ENCODE measurements at regions not wholly inside any gene's neighbourhood (a gene's known extent, or its start where the extent isn't known, plus 50 kb on each side); places are given as distances from the start of the nearest gene placed in this dataset.

- H3K4me3 ChIP-seq (ENCODE audit: low read depth, low read length), result no peak overlapping the region
- no peak for TF ChIP-seq CTCF (IDR thresholded peaks at IDR 0.05; ENCODE audit: insufficient read depth, low read length, severe bottlenecking)
- peaks cover 9% of the 10 kb centered on the region for H3K27me3 ChIP-seq (ENCODE audit: control insufficient read depth, insufficient read depth, low read length)
- FAIRE-seq, result no peak
- no peak for DNase-seq (ENCODE audit: low read depth)
- no peaks in the 10 kb centered on the region for H3K36me3 ChIP-seq (ENCODE audit: control insufficient read depth, insufficient read depth, low read length)
Observed at GRCh38 chr6:37559050-37559449, 59.4 kb upstream of the CCDC167 start.

GRCh38 chr6:37558646-37559045, 59.0 kb upstream of the CCDC167 start:
- FAIRE-seq, result no peak
- no peak overlapping the region for H3K4me3 ChIP-seq (ENCODE audit: low read depth, low read length)

GRCh38 chr6:37558168-37558567, 58.5 kb upstream of the CCDC167 start:
- Histone ChIP-seq H3K36me3 (ENCODE audit: control insufficient read depth, insufficient read depth, low read length) (no peaks in the 10 kb centered on the region), H3K4me3 (ENCODE audit: low read depth, low read length) (no peak overlapping the region), H3K27me3 (ENCODE audit: control insufficient read depth, insufficient read depth, low read length) (peaks cover 6% of the 10 kb centered on the region)
- no peak for TF ChIP-seq CTCF (IDR thresholded peaks at IDR 0.05; ENCODE audit: insufficient read depth, low read length, severe bottlenecking)
- FAIRE-seq (no peak), DNase-seq (ENCODE audit: low read depth) (no peak)

More at GRCh38 chr6:37558646-37559045, 59.0 kb upstream of the CCDC167 start:
- DNase-seq (ENCODE audit: low read depth), result no peak
- H3K36me3 ChIP-seq (ENCODE audit: control insufficient read depth, insufficient read depth, low read length), result no peaks in the 10 kb centered on the region
- TF ChIP-seq CTCF (IDR thresholded peaks at IDR 0.05; ENCODE audit: insufficient read depth, low read length, severe bottlenecking), result no peak
- peaks cover 7% of the 10 kb centered on the region for H3K27me3 ChIP-seq (ENCODE audit: control insufficient read depth, insufficient read depth, low read length)

GRCh38 chr6:37557645-37558114, 58.0 kb upstream of the CCDC167 start:
- no peak for DNase-seq (ENCODE audit: low read depth)
- no peak for FAIRE-seq
- Histone ChIP-seq H3K27me3 (ENCODE audit: control insufficient read depth, insufficient read depth, low read length) (peaks cover 6% of the 10 kb centered on the region), H3K4me3 (ENCODE audit: low read depth, low read length) (no peak overlapping the region), H3K36me3 (ENCODE audit: control insufficient read depth, insufficient read depth, low read length) (no peaks in the 10 kb centered on the region)
- TF ChIP-seq CTCF (IDR thresholded peaks at IDR 0.05; ENCODE audit: insufficient read depth, low read length, severe bottlenecking), result no peak

- Histone ChIP-seq H3K4me3 (ENCODE audit: low read depth, low read length) (no peak overlapping the region), H3K27me3 (ENCODE audit: control insufficient read depth, insufficient read depth, low read length) (peaks cover 6% of the 10 kb centered on the region), H3K36me3 (ENCODE audit: control insufficient read depth, insufficient read depth, low read length) (no peaks in the 10 kb centered on the region)
- FAIRE-seq (no peak), DNase-seq (ENCODE audit: low read depth) (no peak)
- TF ChIP-seq CTCF (IDR thresholded peaks at IDR 0.05; ENCODE audit: insufficient read depth, low read length, severe bottlenecking), result no peak
Observed at GRCh38 chr6:37556881-37557644, 57.4 kb upstream of the CCDC167 start.

Data from bronchial epithelial cell (primary cell).